ENCODE measurements at regions not wholly inside any gene's neighbourhood (a gene's known extent, or its start where the extent isn't known, plus 50 kb on each side); places are given as distances from the start of the nearest gene placed in this dataset.

DNA sequence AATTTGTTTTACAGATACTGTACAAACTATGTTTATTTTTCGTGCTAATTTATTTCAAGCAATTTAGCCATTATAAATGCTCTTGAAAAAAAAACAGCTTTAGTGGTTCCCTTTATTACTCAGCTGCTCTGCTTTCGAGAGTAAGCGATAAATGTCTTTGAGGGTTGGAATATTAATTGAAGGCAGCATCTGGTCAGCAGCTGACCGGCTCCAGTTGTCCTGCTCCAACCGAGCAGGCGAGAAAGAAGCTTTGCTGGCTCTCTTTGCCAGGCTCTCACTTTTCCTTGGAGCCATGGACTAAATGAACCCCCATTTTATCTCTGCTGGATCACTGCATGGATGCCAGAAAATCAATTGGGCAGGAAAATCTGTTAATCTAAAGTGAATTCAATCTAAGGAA is 147.4 kb downstream of the LNPK start:
- peaks cover 2% of the 10 kb centered on the region for H3K9me3 Mint-ChIP-seq (ENCODE audit: low read depth, unreplicated experiment)
- H3K4me1 Mint-ChIP-seq (ENCODE audit: low read depth, unreplicated experiment) = no peaks in the 10 kb centered on the region

DNA sequence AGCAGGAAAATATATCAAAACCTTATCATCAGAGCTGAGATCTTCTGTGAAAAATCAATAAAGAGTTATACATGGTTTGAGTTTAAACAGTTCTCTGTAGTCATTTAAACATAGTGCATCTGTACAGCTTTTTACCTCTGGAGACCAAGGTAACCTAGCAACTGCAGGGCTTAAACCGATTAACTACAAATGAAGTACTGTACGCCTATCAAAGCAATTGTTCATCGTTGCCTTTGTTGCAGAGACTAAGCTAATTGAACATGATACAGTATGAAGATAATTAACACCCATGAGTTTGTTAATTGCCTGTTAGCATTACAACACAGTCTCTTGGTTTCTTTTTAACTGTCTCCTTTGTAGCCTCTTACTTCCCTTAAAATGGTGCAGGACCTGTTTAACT is 147.9 kb downstream of the LNPK start:
- CTCF ChIA-PET = no interaction called here
- no peak overlapping the region for H3K27ac Mint-ChIP-seq (ENCODE audit: unreplicated experiment)
- intact Hi-C loops (cut with micrococcal nuclease; ENCODE audit: unreplicated experiment) = no loop called here
- H3K27me3 Mint-ChIP-seq (ENCODE audit: unreplicated experiment) = no peaks in the 10 kb centered on the region
- DNase-seq = no peak
- H3K36me3 Mint-ChIP-seq (ENCODE audit: insufficient read depth, unreplicated experiment) = no peaks in the 10 kb centered on the region
- BruUV-seq (replicated peaks) = no TSS peak
- no peak overlapping the region for H3K4me3 Mint-ChIP-seq (ENCODE audit: low read depth, unreplicated experiment)
- TF ChIP-seq, protein P1, sequence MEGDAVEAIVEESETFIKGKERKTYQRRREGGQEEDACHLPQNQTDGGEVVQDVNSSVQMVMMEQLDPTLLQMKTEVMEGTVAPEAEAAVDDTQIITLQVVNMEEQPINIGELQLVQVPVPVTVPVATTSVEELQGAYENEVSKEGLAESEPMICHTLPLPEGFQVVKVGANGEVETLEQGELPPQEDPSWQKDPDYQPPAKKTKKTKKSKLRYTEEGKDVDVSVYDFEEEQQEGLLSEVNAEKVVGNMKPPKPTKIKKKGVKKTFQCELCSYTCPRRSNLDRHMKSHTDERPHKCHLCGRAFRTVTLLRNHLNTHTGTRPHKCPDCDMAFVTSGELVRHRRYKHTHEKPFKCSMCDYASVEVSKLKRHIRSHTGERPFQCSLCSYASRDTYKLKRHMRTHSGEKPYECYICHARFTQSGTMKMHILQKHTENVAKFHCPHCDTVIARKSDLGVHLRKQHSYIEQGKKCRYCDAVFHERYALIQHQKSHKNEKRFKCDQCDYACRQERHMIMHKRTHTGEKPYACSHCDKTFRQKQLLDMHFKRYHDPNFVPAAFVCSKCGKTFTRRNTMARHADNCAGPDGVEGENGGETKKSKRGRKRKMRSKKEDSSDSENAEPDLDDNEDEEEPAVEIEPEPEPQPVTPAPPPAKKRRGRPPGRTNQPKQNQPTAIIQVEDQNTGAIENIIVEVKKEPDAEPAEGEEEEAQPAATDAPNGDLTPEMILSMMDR (IDR thresholded peaks at IDR 0.05; ENCODE audit: unreplicated experiment) = no peak
- peaks cover 2% of the 10 kb centered on the region for H3K9me3 Mint-ChIP-seq (ENCODE audit: low read depth, unreplicated experiment)
- H3K4me1 Mint-ChIP-seq (ENCODE audit: low read depth, unreplicated experiment) = no peaks in the 10 kb centered on the region

More for the DNA sequence above, 147.4 kb downstream of the LNPK start:
- no peaks in the 10 kb centered on the region for H3K27me3 Mint-ChIP-seq (ENCODE audit: unreplicated experiment)
- CTCF ChIA-PET = no interaction called here
- H3K36me3 Mint-ChIP-seq (ENCODE audit: insufficient read depth, unreplicated experiment) = no peaks in the 10 kb centered on the region
- TF ChIP-seq, protein P1 (IDR thresholded peaks at IDR 0.05; ENCODE audit: unreplicated experiment) = no peak
- no peak overlapping the region for H3K4me3 Mint-ChIP-seq (ENCODE audit: low read depth, unreplicated experiment)
- intact Hi-C loops (cut with micrococcal nuclease; ENCODE audit: unreplicated experiment) = no loop called here
- H3K27ac Mint-ChIP-seq (ENCODE audit: unreplicated experiment) = no peak overlapping the region
- no TSS peak for BruUV-seq (replicated peaks)
- no peak for DNase-seq

DNA sequence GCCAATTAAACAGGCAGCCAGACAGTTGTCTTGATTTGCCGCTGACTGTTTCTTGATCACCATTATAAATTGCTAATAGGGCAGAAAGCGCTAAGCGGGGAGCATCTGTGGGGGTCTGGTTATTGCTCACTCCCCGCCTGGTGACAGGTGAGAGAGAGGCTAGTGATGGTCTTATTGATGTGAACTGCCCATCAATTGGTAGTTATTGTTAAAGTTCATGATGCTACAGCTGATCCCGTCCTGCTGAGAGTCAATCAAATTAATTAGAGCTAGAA is 148.5 kb downstream of the LNPK start:
- H3K27ac Mint-ChIP-seq (ENCODE audit: unreplicated experiment) = no peak overlapping the region
- no peaks in the 10 kb centered on the region for H3K4me1 Mint-ChIP-seq (ENCODE audit: low read depth, unreplicated experiment)
- TF ChIP-seq, protein P1 (IDR thresholded peaks at IDR 0.05; ENCODE audit: unreplicated experiment) = no peak
- no peak overlapping the region for H3K4me3 Mint-ChIP-seq (ENCODE audit: low read depth, unreplicated experiment)
- DNase-seq = no peak
- intact Hi-C loops (cut with micrococcal nuclease; ENCODE audit: unreplicated experiment) = no loop called here
- H3K9me3 Mint-ChIP-seq (ENCODE audit: low read depth, unreplicated experiment) = peaks cover 2% of the 10 kb centered on the region
- CTCF ChIA-PET = no interaction called here
- BruUV-seq (replicated peaks) = no TSS peak
- no peaks in the 10 kb centered on the region for H3K27me3 Mint-ChIP-seq (ENCODE audit: unreplicated experiment)
- no peaks in the 10 kb centered on the region for H3K36me3 Mint-ChIP-seq (ENCODE audit: insufficient read depth, unreplicated experiment)

DNA sequence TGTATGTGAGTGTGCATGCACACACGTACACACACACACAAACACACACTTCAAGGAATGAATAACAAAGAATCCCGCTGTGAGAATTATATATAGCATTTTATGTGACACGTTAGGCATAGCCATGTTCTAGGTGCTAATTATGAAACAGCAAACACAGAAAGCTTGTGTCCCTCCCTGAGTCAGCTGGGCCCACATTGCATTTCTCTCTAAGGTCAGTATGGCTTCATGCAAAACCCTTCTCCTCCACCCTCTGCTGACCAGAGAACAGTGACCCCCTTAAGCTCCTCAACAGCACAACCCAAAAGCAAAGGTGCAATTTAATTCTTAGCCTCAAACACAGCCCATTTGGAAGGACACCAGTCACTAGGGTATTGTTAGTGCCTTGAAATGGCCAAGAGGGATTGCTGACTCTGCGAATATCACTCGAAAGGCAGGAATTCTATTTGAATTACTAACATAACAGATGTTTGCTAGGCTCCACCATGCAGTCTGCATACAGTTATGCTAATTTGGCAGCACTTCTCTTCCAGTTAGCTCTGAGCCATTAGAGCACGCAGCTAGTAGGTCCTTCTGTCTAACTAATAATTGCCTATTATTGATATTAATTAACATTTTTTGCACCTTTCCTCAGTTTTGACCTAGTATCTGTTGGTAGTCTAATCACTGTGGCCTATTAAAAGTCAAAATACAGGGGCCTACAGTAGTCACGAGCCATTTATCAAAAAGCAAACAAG is 149.0 kb downstream of the LNPK start:
- H3K27me3 Mint-ChIP-seq (ENCODE audit: unreplicated experiment) = no peaks in the 10 kb centered on the region
- no peak overlapping the region for H3K27ac Mint-ChIP-seq (ENCODE audit: unreplicated experiment)
- intact Hi-C loops (cut with micrococcal nuclease; ENCODE audit: unreplicated experiment) = no loop called here
- peaks cover 2% of the 10 kb centered on the region for H3K9me3 Mint-ChIP-seq (ENCODE audit: low read depth, unreplicated experiment)
- BruUV-seq (replicated peaks) = no TSS peak
- TF ChIP-seq, protein P1 (IDR thresholded peaks at IDR 0.05; ENCODE audit: unreplicated experiment) = no peak
- CTCF ChIA-PET = no interaction called here
- H3K4me3 Mint-ChIP-seq (ENCODE audit: low read depth, unreplicated experiment) = no peak overlapping the region
- H3K4me1 Mint-ChIP-seq (ENCODE audit: low read depth, unreplicated experiment) = no peaks in the 10 kb centered on the region
- no peaks in the 10 kb centered on the region for H3K36me3 Mint-ChIP-seq (ENCODE audit: insufficient read depth, unreplicated experiment)
- no peak for DNase-seq
